Colonic mucosa (tissue), 4 donors: ENCODE measurements at regions not wholly inside any gene's neighbourhood (a gene's known extent, or its start where the extent isn't known, plus 50 kb on each side); places are given as distances from the start of the nearest gene placed in this dataset.

ENCODE experiments used
- DNase-seq: peaks from one replicate; pipeline ENCODE4 v3.0.0-alpha.2; 2020
- H3K27ac ChIP-seq: fragments of 200-600 bp; one replicate; pipeline ENCODE4 v1.8.0; 2021
- H3K27me3 ChIP-seq: fragments of 200-600 bp; one replicate; pipeline ENCODE4 v1.8.0; 2021
- H3K36me3 ChIP-seq: fragments of 200-600 bp; one replicate; pipeline ENCODE4 v1.8.0; 2021
- H3K4me1 ChIP-seq: fragments of 200-600 bp; one replicate; pipeline ENCODE4 v1.8.0; 2021; ENCODE audit warnings: mild to moderate bottlenecking
- H3K4me3 ChIP-seq: fragments of 200-600 bp; one replicate; pipeline ENCODE4 v1.8.0; 2021
- H3K9ac ChIP-seq, 2 donors: one replicate each; pipeline ENCODE4 v1.7.0; 2013; ENCODE audit warnings: control low read depth in 2 of 2, low read depth in 2 of 2, low read length in 2 of 2
- H3K9me3 ChIP-seq: fragments of 200-600 bp; one replicate; pipeline ENCODE4 v1.8.0; 2021
- CTCF ChIP-seq: fragments of 200-600 bp; IDR thresholded peaks from one replicate; pipeline ENCODE4 v1.8.0; 2022; ENCODE audit warnings: antibody characterized with exemption, mild to moderate bottlenecking
- intact Hi-C: fragments of 100-400 bp; cut with DNase I; formaldehyde crosslinking; loops from one replicate; pipeline ENCODE4 v1.14.1; 2022
- donor health status: healthy.
- donor health status: DM: no; HTN: no; CAD: no.
- donor health status: DM: no; HTN: no; CAD: no.

GRCh38 chr10:58967551-58968388, 208.7 kb upstream of the PHYHIPL start:
- H3K4me3 ChIP-seq, result no peak overlapping the region
- H3K4me1 ChIP-seq, result no peaks in the 10 kb centered on the region
- DNase-seq, result no peak
- H3K9me3 ChIP-seq, result no peaks in the 10 kb centered on the region
- no peak overlapping the region for H3K9ac ChIP-seq
- intact Hi-C loops, result no loop called here
- H3K27me3 ChIP-seq, result no peaks in the 10 kb centered on the region
- no peak for TF ChIP-seq CTCF
- no peaks in the 10 kb centered on the region for H3K36me3 ChIP-seq
- no peak overlapping the region for H3K27ac ChIP-seq

- H3K9me3 ChIP-seq, result no peaks in the 10 kb centered on the region
- no peaks in the 10 kb centered on the region for H3K27me3 ChIP-seq
- H3K4me1 ChIP-seq, result no peaks in the 10 kb centered on the region
- DNase-seq, result no peak
- no peak overlapping the region for H3K9ac ChIP-seq
- no peak overlapping the region for H3K4me3 ChIP-seq
- intact Hi-C loops, result no loop called here
- no peaks in the 10 kb centered on the region for H3K36me3 ChIP-seq
- H3K27ac ChIP-seq, result no peak overlapping the region
- no peak for TF ChIP-seq CTCF
Observed at GRCh38 chr10:58968389-58968755, 208.1 kb upstream of the PHYHIPL start.

- Histone ChIP-seq H3K27ac (no peak overlapping the region), H3K9ac (no peak overlapping the region), H3K36me3 (no peaks in the 10 kb centered on the region), H3K4me1 (no peaks in the 10 kb centered on the region), H3K9me3 (no peaks in the 10 kb centered on the region), H3K4me3 (no peak overlapping the region), H3K27me3 (no peaks in the 10 kb centered on the region)
- no peak for DNase-seq
- TF ChIP-seq CTCF, result no peak
- intact Hi-C loops, result no loop called here
Observed at GRCh38 chr10:58969576-58969975, 206.9 kb upstream of the PHYHIPL start.

GRCh38 chr10:58970160-58970915, 206.1 kb upstream of the PHYHIPL start:
- no peaks in the 10 kb centered on the region for H3K9me3 ChIP-seq
- no peak for DNase-seq
- no peak overlapping the region for H3K27ac ChIP-seq
- TF ChIP-seq CTCF, result no peak
- intact Hi-C loops, result no loop called here
- H3K4me1 ChIP-seq, result no peaks in the 10 kb centered on the region
- no peaks in the 10 kb centered on the region for H3K36me3 ChIP-seq
- no peaks in the 10 kb centered on the region for H3K27me3 ChIP-seq
- H3K4me3 ChIP-seq, result no peak overlapping the region
- H3K9ac ChIP-seq, result no peak overlapping the region

- Histone ChIP-seq H3K27ac (no peak overlapping the region), H3K27me3 (no peaks in the 10 kb centered on the region), H3K9me3 (no peaks in the 10 kb centered on the region), H3K4me1 (no peaks in the 10 kb centered on the region), H3K36me3 (no peaks in the 10 kb centered on the region), H3K9ac (no peak overlapping the region), H3K4me3 (no peak overlapping the region)
- TF ChIP-seq CTCF, result no peak
- no peak for DNase-seq
- intact Hi-C loops, result no loop called here
Observed at GRCh38 chr10:58971211-58971610, 205.2 kb upstream of the PHYHIPL start.
